NB4 (cell line): ENCODE measurements at regions not wholly inside any gene's neighbourhood (a gene's known extent, or its start where the extent isn't known, plus 50 kb on each side); places are given as distances from the start of the nearest gene placed in this dataset.
"Not testable (repeated sequence)": the region's sequence is repeated elsewhere in the genome, so short reads cannot be mapped to it uniquely, and the experiment has no call there.

Experiments used
- POLR2A ChIP-seq: IDR thresholded peaks from 2 replicates; pipeline ENCODE4 v1.6.1; 2011; ENCODE audit warnings: mild to moderate bottlenecking; ENCODE audit not compliant: insufficient read length; ENCODE audit errors: extremely low read depth
- TF ChIP-seq, protein P1 (sequence below): IDR thresholded peaks from one replicate; pipeline ENCODE4 v1.5.1; 2012; ENCODE audit warnings: low read depth, low read length

DNA sequence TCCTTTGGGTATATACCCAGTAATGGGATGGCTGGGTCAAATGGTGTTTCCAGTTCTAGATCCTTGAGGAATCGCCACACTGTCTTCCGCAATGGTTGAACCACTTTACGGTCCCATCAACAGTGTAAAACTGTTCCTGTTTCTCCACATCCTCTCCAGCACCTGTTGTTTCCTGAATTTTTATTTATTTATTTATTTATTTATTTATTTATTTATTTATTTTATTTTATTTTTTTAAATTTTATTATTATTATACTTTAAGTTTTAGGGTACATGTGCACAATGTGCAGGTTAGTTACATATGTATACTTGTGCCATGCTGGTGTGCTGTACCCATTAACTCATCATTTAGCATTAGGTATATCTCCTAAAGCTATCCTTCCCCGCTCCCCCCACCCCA is 456.0 kb downstream of the SEMA3D start:
- TF ChIP-seq, protein P1, sequence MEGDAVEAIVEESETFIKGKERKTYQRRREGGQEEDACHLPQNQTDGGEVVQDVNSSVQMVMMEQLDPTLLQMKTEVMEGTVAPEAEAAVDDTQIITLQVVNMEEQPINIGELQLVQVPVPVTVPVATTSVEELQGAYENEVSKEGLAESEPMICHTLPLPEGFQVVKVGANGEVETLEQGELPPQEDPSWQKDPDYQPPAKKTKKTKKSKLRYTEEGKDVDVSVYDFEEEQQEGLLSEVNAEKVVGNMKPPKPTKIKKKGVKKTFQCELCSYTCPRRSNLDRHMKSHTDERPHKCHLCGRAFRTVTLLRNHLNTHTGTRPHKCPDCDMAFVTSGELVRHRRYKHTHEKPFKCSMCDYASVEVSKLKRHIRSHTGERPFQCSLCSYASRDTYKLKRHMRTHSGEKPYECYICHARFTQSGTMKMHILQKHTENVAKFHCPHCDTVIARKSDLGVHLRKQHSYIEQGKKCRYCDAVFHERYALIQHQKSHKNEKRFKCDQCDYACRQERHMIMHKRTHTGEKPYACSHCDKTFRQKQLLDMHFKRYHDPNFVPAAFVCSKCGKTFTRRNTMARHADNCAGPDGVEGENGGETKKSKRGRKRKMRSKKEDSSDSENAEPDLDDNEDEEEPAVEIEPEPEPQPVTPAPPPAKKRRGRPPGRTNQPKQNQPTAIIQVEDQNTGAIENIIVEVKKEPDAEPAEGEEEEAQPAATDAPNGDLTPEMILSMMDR: not testable (repeated sequence)
- TF ChIP-seq POLR2A: not testable (repeated sequence)
